ENCODE measurements at regions not wholly inside any gene's neighbourhood (a gene's known extent, or its start where the extent isn't known, plus 50 kb on each side); places are given as distances from the start of the nearest gene placed in this dataset.

DNA sequence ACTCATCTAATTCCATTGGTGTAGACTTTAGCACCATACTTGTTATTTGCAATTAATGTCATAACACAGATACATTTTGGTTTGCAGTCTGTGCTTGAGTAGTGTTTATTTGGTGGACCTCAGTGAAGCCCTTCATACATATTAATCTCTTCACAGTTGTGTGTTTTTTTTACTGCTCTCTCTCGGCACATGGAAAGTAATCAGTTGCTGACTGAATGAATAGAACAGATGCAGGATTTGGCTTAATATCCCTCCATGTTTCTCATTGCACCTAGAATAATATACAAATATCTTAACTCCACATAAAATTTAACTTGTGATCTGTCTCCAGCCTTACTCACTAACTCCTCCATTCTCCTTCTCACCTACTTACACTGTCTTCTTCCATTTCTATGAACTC lies 319.1 kb downstream of the DMRT2 start:
- Histone ChIP-seq H3K9me3 (ENCODE audit: control insufficient read depth, insufficient read depth, low read depth, low read length) (no peaks in the 10 kb centered on the region), H4K20me1 (ENCODE audit: control insufficient read depth, extremely low read depth, insufficient read depth, low read length) (no peaks in the 10 kb centered on the region), H3K36me3 (ENCODE audit: control insufficient read depth, insufficient read depth, low read length) (no peaks in the 10 kb centered on the region), H2AFZ (ENCODE audit: low read length) (no peak overlapping the region), H3K9ac (ENCODE audit: insufficient read depth, low read length) (no peak overlapping the region), H3K79me2 (ENCODE audit: control insufficient read depth, insufficient read depth, low read length) (no peaks in the 10 kb centered on the region), H3K4me3 (replicated peaks in 1 of 4; ENCODE audit: control extremely low read depth in 1 of 4, insufficient read depth in 1 of 4, low read depth in 3 of 4, low read length in 4 of 4) (no peak overlapping the region), H3K27me3 (ENCODE audit: control insufficient read depth, insufficient read depth, low read length) (no peaks in the 10 kb centered on the region), H3K4me2 (ENCODE audit: extremely low read depth, insufficient read depth, low read length) (no peak overlapping the region), H3K4me1 (ENCODE audit: control insufficient read depth, extremely low read depth, insufficient read depth, low read length) (no peaks in the 10 kb centered on the region), H3K27ac (ENCODE audit: insufficient read depth, low read length) (no peak overlapping the region)
- TF ChIP-seq EZH2 (IDR thresholded peaks at IDR 0.05; ENCODE audit: low read length, missing control alignments) (no peak), CTCF (conservative IDR thresholded peaks at IDR 0.05 in 1 of 2, IDR thresholded peaks at IDR 0.05 in 1 of 2; ENCODE audit: low read depth in 1 of 2, low read length in 2 of 2) (no peak)
- no peak for DNase-seq (ENCODE audit: low read depth in 2 of 2)

GRCh38 chr9:1373445-1373844 lies 323.3 kb downstream of the DMRT2 start:
- Histone ChIP-seq H3K9me3 (ENCODE audit: control insufficient read depth, insufficient read depth, low read depth, low read length) (no peaks in the 10 kb centered on the region), H3K4me2 (ENCODE audit: extremely low read depth, insufficient read depth, low read length) (no peak overlapping the region), H3K9ac (ENCODE audit: insufficient read depth, low read length) (no peak overlapping the region), H3K4me1 (ENCODE audit: control insufficient read depth, extremely low read depth, insufficient read depth, low read length) (no peaks in the 10 kb centered on the region), H3K27me3 (ENCODE audit: control insufficient read depth, insufficient read depth, low read length) (no peaks in the 10 kb centered on the region), H4K20me1 (ENCODE audit: control insufficient read depth, extremely low read depth, insufficient read depth, low read length) (no peaks in the 10 kb centered on the region), H2AFZ (ENCODE audit: low read length) (no peak overlapping the region), H3K4me3 (replicated peaks in 1 of 4; ENCODE audit: control extremely low read depth in 1 of 4, insufficient read depth in 1 of 4, low read depth in 3 of 4, low read length in 4 of 4) (no peak overlapping the region), H3K79me2 (ENCODE audit: control insufficient read depth, insufficient read depth, low read length) (no peaks in the 10 kb centered on the region), H3K27ac (ENCODE audit: insufficient read depth, low read length) (no peak overlapping the region), H3K36me3 (ENCODE audit: control insufficient read depth, insufficient read depth, low read length) (no peaks in the 10 kb centered on the region)
- TF ChIP-seq EZH2 (IDR thresholded peaks at IDR 0.05; ENCODE audit: low read length, missing control alignments) (no peak), CTCF (conservative IDR thresholded peaks at IDR 0.05 in 1 of 2, IDR thresholded peaks at IDR 0.05 in 1 of 2; ENCODE audit: low read depth in 1 of 2, low read length in 2 of 2) (no peak)
- DNase-seq (ENCODE audit: low read depth in 2 of 2): no peak

DNA sequence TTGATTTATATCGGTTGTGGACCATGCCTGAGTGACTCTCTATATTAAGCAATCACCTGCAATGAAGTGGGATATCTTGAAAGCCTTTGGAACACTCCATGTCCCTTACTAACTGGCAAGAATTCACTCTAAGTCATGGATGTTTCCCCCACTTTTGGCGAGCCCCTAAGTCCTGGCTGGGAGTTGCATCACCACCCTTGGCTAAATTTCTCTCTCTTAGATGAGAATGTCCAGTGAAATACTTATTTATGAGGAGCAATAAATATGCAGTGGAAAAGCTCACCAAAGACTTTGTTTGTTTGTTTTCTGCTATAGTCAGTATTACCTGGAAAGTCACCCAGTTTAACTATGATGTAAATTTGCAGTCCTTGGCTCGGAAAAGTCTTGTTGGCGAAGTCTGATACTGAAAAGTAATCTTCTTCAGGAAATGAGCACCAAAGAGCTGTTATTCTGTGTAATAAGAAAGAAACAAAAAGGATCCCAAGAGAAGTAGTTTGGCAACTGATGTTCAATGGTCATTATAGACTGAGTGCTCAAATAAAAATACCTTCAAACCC lies 333.8 kb downstream of the DMRT2 start:
- TF ChIP-seq CTCF (conservative IDR thresholded peaks at IDR 0.05 in 1 of 2, IDR thresholded peaks at IDR 0.05 in 1 of 2; ENCODE audit: low read depth in 1 of 2, low read length in 2 of 2) (no peak), EZH2 (IDR thresholded peaks at IDR 0.05; ENCODE audit: low read length, missing control alignments) (no peak)
- Histone ChIP-seq H3K79me2 (ENCODE audit: control insufficient read depth, insufficient read depth, low read length) (no peaks in the 10 kb centered on the region), H4K20me1 (ENCODE audit: control insufficient read depth, extremely low read depth, insufficient read depth, low read length) (no peaks in the 10 kb centered on the region), H3K27ac (ENCODE audit: insufficient read depth, low read length) (no peak overlapping the region), H3K36me3 (ENCODE audit: control insufficient read depth, insufficient read depth, low read length) (no peaks in the 10 kb centered on the region), H2AFZ (ENCODE audit: low read length) (no peak overlapping the region), H3K9ac (ENCODE audit: insufficient read depth, low read length) (no peak overlapping the region), H3K4me2 (ENCODE audit: extremely low read depth, insufficient read depth, low read length) (no peak overlapping the region), H3K4me3 (replicated peaks in 1 of 4; ENCODE audit: control extremely low read depth in 1 of 4, insufficient read depth in 1 of 4, low read depth in 3 of 4, low read length in 4 of 4) (no peak overlapping the region), H3K9me3 (ENCODE audit: control insufficient read depth, insufficient read depth, low read depth, low read length) (no peaks in the 10 kb centered on the region), H3K4me1 (ENCODE audit: control insufficient read depth, extremely low read depth, insufficient read depth, low read length) (no peaks in the 10 kb centered on the region), H3K27me3 (ENCODE audit: control insufficient read depth, insufficient read depth, low read length) (no peaks in the 10 kb centered on the region)
- no peak for DNase-seq (ENCODE audit: low read depth in 2 of 2)

All from fibroblast of lung (primary cell).